GM12874 (cell line): ENCODE measurements at regions not wholly inside any gene's neighbourhood (a gene's known extent, or its start where the extent isn't known, plus 50 kb on each side); places are given as distances from the start of the nearest gene placed in this dataset.
A peak's percentile ranks its signal among the peaks of the same experiment; 100 is the strongest.

Experiments used
- TF ChIP-seq, protein P1 (sequence below): IDR thresholded peaks from 2 replicates; pipeline ENCODE4 v1.5.1; 2011; ENCODE audit warnings: low read depth, mild to moderate bottlenecking, control low read depth, low read length, moderate library complexity; ENCODE audit not compliant: insufficient read depth

- TF ChIP-seq, protein P1, sequence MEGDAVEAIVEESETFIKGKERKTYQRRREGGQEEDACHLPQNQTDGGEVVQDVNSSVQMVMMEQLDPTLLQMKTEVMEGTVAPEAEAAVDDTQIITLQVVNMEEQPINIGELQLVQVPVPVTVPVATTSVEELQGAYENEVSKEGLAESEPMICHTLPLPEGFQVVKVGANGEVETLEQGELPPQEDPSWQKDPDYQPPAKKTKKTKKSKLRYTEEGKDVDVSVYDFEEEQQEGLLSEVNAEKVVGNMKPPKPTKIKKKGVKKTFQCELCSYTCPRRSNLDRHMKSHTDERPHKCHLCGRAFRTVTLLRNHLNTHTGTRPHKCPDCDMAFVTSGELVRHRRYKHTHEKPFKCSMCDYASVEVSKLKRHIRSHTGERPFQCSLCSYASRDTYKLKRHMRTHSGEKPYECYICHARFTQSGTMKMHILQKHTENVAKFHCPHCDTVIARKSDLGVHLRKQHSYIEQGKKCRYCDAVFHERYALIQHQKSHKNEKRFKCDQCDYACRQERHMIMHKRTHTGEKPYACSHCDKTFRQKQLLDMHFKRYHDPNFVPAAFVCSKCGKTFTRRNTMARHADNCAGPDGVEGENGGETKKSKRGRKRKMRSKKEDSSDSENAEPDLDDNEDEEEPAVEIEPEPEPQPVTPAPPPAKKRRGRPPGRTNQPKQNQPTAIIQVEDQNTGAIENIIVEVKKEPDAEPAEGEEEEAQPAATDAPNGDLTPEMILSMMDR = peak; percentile 70
Measured at GRCh38 chr7:119175911-119176627, 951.6 kb downstream of the ANKRD7 start.

GRCh38 chr7:119177863-119178262 is 953.4 kb downstream of the ANKRD7 start:
- TF ChIP-seq, protein P1 = no peak

DNA sequence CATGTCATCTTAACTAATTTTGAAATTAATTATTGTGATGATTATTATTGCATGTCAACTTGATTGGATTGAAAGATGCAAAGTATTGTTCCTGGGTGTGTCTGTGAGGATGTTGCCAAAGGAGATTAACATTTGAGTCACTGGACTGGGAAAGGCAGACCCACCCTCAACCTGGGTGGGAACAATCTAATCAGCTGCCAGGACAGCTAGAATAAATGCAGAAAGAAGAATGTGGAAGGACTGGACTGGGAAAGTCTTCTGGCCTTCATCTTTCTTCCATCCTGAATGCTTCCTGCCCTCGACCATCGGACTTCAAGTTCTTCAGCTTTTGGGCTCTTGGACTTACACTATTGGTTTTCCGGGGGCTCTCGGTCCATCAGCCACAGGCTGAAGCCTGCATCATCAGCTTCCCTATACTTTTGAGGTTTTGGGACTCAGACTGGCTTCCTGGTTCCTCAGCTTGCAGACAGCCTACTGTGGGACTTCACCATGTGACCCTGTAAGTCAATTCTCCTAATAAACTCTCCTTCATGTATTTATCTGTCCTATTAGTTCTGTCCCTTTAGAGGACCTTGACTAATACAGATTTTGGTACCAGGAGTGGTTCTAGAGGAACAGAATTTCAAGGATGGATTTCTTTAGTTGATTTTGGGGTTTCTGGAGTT is 959.8 kb downstream of the ANKRD7 start:
- TF ChIP-seq, protein P1 = no peak

GRCh38 chr7:119196183-119196582 is 971.7 kb downstream of the ANKRD7 start:
- TF ChIP-seq, protein P1 = no peak

DNA sequence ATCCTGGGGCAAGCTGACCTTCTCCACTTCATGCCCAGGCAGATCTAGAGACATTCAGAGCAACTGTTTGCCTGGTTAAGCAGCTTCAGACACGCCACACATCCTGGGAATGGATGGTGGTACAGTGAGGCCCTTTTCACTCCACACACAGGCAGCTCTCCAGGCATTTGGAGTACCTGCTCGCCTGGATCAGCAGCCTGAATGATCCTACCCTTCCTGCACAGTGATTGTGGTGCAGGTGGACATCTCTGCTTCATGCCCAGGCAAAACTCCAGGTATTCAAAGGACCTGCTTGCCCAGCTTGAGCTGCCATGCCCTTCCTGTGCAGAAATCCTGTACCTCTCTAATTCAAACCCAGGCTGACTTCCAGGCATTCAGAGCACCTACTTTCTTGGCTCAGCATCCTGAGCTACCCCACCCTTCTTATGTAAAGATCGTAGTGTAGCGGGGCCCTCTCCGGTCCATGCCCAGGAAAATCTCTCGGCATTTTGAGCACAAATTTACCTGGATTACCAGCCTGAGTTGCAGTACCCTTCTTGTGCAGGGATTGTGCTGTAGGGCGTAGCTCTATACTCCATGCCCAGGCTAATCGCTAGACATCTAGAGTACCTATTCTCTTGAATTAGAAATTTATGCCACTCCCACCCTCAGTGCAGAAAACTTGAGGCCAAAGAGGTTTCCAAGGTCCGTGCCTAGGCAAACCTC is 972.8 kb downstream of the ANKRD7 start:
- TF ChIP-seq, protein P1 = no peak

DNA sequence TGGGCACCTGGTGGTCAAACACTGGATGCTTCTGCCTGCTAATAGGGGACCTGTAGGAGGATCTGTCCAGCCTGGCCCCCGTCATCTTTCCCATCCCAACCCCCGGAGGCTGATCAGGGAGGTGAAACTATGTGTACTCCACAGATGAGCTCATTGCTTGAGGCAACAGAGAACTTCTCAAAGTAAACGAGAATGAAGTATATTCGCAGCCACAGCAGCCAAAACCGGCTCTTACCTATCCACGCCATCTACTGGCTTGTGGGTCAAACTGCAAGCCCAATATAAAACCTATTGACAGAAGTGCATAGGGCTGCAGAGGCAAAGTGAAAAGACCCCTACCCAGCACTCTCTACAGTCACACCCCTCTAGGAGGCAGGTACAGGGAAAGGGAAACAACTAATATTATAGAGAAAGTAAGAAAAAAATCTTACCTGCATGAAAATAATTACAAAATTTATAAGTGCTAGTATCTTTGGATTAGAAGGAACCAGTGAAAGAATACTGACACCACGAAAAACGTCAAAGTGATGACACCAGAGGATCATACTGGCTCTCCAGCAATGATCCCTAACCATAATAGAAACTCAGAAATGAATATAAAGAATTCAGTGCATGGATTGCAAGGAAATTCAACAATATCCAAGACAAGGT is 973.5 kb downstream of the ANKRD7 start:
- TF ChIP-seq, protein P1 = peak; percentile 77

DNA sequence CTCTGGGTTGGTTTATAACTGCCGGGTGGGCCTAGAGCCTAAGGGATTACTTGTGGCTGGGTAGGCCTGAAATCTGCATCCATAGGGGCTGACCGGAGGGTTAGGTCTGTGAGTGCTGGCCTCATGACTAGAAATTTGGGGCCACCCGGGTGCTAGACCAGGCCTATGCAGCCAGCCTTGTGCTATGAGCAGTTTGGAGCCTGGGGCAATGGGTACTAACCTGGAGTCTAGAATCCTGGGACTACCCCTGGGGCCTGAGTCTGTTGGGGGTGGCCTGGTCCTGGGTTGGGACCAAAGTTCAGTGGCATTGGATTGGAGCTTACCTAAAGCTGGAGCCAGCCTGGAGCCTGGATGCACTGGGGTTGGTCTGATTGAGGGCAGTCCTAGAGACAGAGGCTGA is 995.2 kb downstream of the ANKRD7 start:
- TF ChIP-seq, protein P1 = no peak
